Testis (tissue), 2 donors: ENCODE measurements at regions not wholly inside any gene's neighbourhood (a gene's known extent, or its start where the extent isn't known, plus 50 kb on each side); places are given as distances from the start of the nearest gene placed in this dataset.

Experiments
- DNase-seq: peaks from one replicate; pipeline ENCODE4 v3.0.0-alpha.2; 2019
- H3K27ac ChIP-seq, 2 donors: fragments of 200-600 bp; sonication (generic); one replicate each; pipeline ENCODE4 v1.5.1; 2019
- H3K27me3 ChIP-seq: fragments of 200-600 bp; sonication (generic); one replicate; pipeline ENCODE4 v1.5.1; 2019
- H3K36me3 ChIP-seq: fragments of 200-600 bp; sonication (generic); one replicate; pipeline ENCODE4 v1.5.1; 2017; ENCODE audit warnings: low read depth; ENCODE audit errors: missing control alignments
- H3K4me1 ChIP-seq: fragments of 200-600 bp; sonication (generic); one replicate; pipeline ENCODE4 v1.5.1; 2019
- H3K4me3 ChIP-seq, 2 donors: fragments of 200-600 bp; sonication (generic); one replicate each; pipeline ENCODE4 v1.5.1; 2017 to 2019
- H3K9me3 ChIP-seq: fragments of 200-600 bp; sonication (generic); one replicate; pipeline ENCODE4 v1.5.1; 2017
- POLR2A ChIP-seq: fragments of 450-650 bp; IDR thresholded peaks from one replicate; pipeline ENCODE4 v1.6.1; 2017; ENCODE audit warnings: antibody characterized with exemption, mild to moderate bottlenecking, moderate library complexity
- WGBS, 2 donors: methylation state at CpG; one replicate each; pipeline ENCODE4 v1.1.5; 2018; 5-methylcytosine and 5-hydroxymethylcytosine counted together
- intact Hi-C: fragments of 100-400 bp; cut with DNase I; formaldehyde crosslinking; loops from one replicate; pipeline ENCODE4 v1.15.1; 2023; ENCODE audit warnings: low total_unique reads
- TF ChIP-seq, protein P1 (sequence below), 3 experiments: fragments of 450-650 bp in 2 of 3; fragments of 200-600 bp in 1 of 3; sonication (generic) in 1 of 3; IDR thresholded peaks; one replicate each; pipeline ENCODE4 v1.5.1; 2016 to 2019; ENCODE audit warnings: antibody characterized with exemption in 3 of 3, mild to moderate bottlenecking in 2 of 3, moderate library complexity in 1 of 3

DNA sequence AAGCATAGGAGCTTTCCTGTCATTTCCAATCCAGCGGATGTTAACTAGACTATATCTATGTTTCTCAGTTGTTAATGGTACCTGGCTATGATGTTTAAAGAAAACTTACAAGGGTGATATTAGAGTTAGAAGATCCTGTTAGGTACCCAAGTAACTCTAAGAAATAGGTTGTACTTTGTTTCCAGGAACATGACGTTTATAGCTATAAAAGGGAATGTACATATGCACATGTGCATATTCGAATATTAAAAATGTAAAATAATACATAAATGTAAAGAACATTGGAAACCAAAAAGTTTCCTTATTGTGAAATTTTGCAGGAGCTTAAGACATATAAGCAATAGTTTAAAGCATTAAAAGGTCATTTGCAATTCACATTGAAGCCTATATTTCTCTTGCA is 247.7 kb upstream of the EDIL3 start:
- no peaks in the 10 kb centered on the region for H3K9me3 ChIP-seq
- no peaks in the 10 kb centered on the region for H3K27me3 ChIP-seq
- H3K4me3 ChIP-seq, result no peak overlapping the region
- no peak for DNase-seq
- WGBS, 2 donors, result 93 to 95% methylated on average over 3 of the region's 3 CpGs
- TF ChIP-seq POLR2A, result no peak
- TF ChIP-seq, protein P1, sequence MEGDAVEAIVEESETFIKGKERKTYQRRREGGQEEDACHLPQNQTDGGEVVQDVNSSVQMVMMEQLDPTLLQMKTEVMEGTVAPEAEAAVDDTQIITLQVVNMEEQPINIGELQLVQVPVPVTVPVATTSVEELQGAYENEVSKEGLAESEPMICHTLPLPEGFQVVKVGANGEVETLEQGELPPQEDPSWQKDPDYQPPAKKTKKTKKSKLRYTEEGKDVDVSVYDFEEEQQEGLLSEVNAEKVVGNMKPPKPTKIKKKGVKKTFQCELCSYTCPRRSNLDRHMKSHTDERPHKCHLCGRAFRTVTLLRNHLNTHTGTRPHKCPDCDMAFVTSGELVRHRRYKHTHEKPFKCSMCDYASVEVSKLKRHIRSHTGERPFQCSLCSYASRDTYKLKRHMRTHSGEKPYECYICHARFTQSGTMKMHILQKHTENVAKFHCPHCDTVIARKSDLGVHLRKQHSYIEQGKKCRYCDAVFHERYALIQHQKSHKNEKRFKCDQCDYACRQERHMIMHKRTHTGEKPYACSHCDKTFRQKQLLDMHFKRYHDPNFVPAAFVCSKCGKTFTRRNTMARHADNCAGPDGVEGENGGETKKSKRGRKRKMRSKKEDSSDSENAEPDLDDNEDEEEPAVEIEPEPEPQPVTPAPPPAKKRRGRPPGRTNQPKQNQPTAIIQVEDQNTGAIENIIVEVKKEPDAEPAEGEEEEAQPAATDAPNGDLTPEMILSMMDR (IDR thresholded peaks at IDR 0.05), result no peak
- intact Hi-C loops, result no loop called here
- H3K27ac ChIP-seq, result no peak overlapping the region
- H3K36me3 ChIP-seq, result no peaks in the 10 kb centered on the region
- no peaks in the 10 kb centered on the region for H3K4me1 ChIP-seq

DNA sequence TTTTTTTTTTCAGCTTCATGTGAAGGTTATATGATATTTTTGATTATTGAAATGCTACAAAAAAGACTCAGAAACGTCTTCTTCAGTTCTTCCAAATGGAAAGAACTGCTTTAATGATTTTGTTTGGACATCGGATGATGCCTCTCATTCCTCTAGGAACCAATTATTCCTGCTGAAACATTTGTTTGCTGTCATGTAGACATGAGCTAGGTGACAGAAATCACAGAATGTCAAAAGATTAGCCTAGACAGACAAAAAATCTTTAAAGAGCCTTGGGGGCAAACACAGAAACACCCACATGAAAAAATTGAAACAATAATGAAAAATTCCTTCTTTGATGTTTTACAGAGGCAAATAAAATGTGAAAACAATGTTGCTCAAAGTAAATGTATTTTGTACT is 244.2 kb upstream of the EDIL3 start:
- Histone ChIP-seq H3K27me3 (no peaks in the 10 kb centered on the region), H3K4me1 (no peaks in the 10 kb centered on the region), H3K27ac (no peak overlapping the region), H3K9me3 (no peaks in the 10 kb centered on the region), H3K4me3 (no peak overlapping the region), H3K36me3 (no peaks in the 10 kb centered on the region)
- intact Hi-C loops, result no loop called here
- DNase-seq, result no peak
- TF ChIP-seq, protein P1 (IDR thresholded peaks at IDR 0.05), result no peak
- no peak for TF ChIP-seq POLR2A
- WGBS, 2 donors, result 54 to 78% methylated on average over 2 of the region's 2 CpGs

DNA sequence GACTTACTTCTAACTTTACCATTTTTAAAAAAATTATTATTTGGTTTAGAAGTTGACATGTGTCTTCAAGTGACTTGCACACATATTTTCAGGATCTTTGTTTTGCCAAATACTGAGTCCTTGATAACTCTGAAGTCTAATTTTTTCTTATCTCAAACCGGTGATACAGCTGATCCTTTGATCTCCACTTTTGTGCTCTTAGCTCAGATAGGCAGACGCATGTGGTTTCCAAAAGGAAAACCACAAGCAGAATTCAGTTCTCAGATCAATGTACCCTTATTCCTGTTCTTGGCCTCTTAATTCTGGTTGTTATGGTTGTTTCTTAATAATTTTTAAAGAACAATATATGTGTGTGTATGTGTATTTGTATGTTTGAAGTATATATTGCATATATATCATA is 238.3 kb upstream of the EDIL3 start:
- no peak overlapping the region for H3K4me3 ChIP-seq
- no peaks in the 10 kb centered on the region for H3K27me3 ChIP-seq
- intact Hi-C loops, result no loop called here
- no peaks in the 10 kb centered on the region for H3K4me1 ChIP-seq
- no peaks in the 10 kb centered on the region for H3K9me3 ChIP-seq
- no peaks in the 10 kb centered on the region for H3K36me3 ChIP-seq
- DNase-seq, result no peak
- TF ChIP-seq, protein P1 (IDR thresholded peaks at IDR 0.05), result no peak
- no peak for TF ChIP-seq POLR2A
- WGBS, 2 donors, result 43 to 56% methylated on average over 2 of the region's 2 CpGs
- no peak overlapping the region for H3K27ac ChIP-seq

DNA sequence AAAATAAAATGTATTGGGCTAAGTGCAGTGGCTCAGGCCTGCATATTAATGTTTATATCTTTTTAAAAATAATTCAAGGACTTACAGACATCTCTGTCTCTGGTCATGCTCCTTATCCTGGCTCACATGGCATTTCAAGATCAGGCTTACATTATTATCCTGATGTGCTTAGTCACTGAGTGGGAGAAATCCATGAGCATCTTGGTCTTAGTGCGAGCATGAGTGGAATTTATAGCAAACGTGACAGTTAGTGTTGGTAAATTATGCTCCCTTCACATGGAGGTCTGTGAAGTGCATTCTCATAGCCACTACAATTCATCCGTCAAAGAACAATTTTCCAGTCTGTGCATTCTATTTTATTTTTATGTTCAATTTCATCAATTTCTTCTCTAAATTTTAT is 237.8 kb upstream of the EDIL3 start:
- TF ChIP-seq POLR2A, result no peak
- TF ChIP-seq, protein P1 (IDR thresholded peaks at IDR 0.05), result no peak
- no peak for DNase-seq
- no peak overlapping the region for H3K27ac ChIP-seq
- H3K4me1 ChIP-seq, result no peaks in the 10 kb centered on the region
- H3K9me3 ChIP-seq, result no peaks in the 10 kb centered on the region
- 75 to 84% methylated on average over 3 of the region's 3 CpGs for WGBS, 2 donors
- no peaks in the 10 kb centered on the region for H3K27me3 ChIP-seq
- no peaks in the 10 kb centered on the region for H3K36me3 ChIP-seq
- intact Hi-C loops, result no loop called here
- no peak overlapping the region for H3K4me3 ChIP-seq

DNA sequence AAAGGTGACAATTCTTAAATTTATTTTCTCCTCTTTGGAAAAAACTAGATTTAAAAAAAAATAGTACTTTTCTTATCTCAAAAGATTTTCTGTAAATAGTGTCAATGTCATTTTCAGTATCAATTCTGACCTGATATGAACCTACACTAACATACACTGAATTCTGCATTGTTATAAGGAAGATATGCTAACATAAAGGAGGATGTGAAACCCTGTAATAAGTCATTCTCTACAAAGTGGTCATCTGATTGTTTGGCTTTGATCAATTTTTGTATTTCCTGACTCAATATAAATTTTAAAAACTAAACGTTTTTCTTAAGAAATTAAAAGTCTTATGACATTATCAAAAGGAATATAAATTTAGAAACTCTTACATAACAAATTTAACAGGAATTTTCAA is 233.6 kb upstream of the EDIL3 start:
- intact Hi-C loops, result no loop called here
- Histone ChIP-seq H3K36me3 (no peaks in the 10 kb centered on the region), H3K4me3 (no peak overlapping the region), H3K27ac (no peak overlapping the region), H3K9me3 (no peaks in the 10 kb centered on the region), H3K4me1 (no peaks in the 10 kb centered on the region), H3K27me3 (no peaks in the 10 kb centered on the region)
- TF ChIP-seq POLR2A, result no peak
- TF ChIP-seq, protein P1 (IDR thresholded peaks at IDR 0.05), result no peak
- no peak for DNase-seq
- WGBS, 2 donors, result 31 to 41% methylated on average over 1 of the region's 1 CpG
